Endothelial cell of umbilical vein (primary cell): ENCODE measurements at regions not wholly inside any gene's neighbourhood (a gene's known extent, or its start where the extent isn't known, plus 50 kb on each side); places are given as distances from the start of the nearest gene placed in this dataset.

ENCODE experiments used
- BruUV-seq: library from RNA; stranded (reverse); fragments of 400-500 nt; replicated peaks from 2 replicates; lab custom pipeline; 2021; lab: Mats Ljungman, UMichigan
- CTCF ChIA-PET: fragments of 300-600, 350-600 bp; sonication (Branson Sonifier 250); formaldehyde crosslinking; loops from one replicate; lab custom pipeline; 2021; ENCODE audit warnings: antibody characterized with exemption, inconsistent platforms; lab: Charles Lee
- POLR2A ChIA-PET: fragments of 300-600, 350-600 bp; sonication (Branson Sonifier 250); formaldehyde crosslinking; loops from one replicate; lab custom pipeline; 2021; ENCODE audit warnings: antibody characterized with exemption, inconsistent platforms; lab: Charles Lee
- DNase-seq: peaks from one replicate; pipeline ENCODE4 v3.0.0-alpha.2; 2011; ENCODE audit warnings: low read depth, low spot score
- FAIRE-seq: peaks from 2 replicates; lab custom pipeline; 2011; peaks lifted over from hg19 to GRCh38; lab: Jason Lieb, UNC
- H2AFZ ChIP-seq: 2 replicates; pipeline ENCODE4 v1.6.0; 2012; ENCODE audit warnings: low read depth, low read length, control low read depth, inconsistent platforms
- H3K27ac ChIP-seq: 2 replicates; pipeline ENCODE4 v1.5.1; 2011; ENCODE audit warnings: low read depth, mild to moderate bottlenecking, control low read depth, low read length, moderate library complexity; ENCODE audit not compliant: insufficient read depth
- H3K27me3 ChIP-seq, 2 experiments: 2 replicates each; pipeline versions ENCODE4 v1.6.0 to v1.6.1; 2011; ENCODE audit warnings: low read length in 2 of 2, mixed read lengths in 1 of 2; ENCODE audit not compliant: control insufficient read depth in 2 of 2, insufficient read depth in 2 of 2
- H3K36me3 ChIP-seq, 2 experiments: 2 replicates in 1 of 2; 3 replicates in 1 of 2; pipeline ENCODE4 v1.5.1; 2011; ENCODE audit warnings: low read length in 2 of 2, mild to moderate bottlenecking in 1 of 2, moderate library complexity in 1 of 2; ENCODE audit not compliant: control insufficient read depth in 2 of 2, insufficient read depth in 2 of 2; ENCODE audit errors: extremely low read depth in 1 of 2
- H3K4me1 ChIP-seq: 3 replicates; pipeline ENCODE4 v1.5.1; 2011; ENCODE audit warnings: mild to moderate bottlenecking, low read length; ENCODE audit not compliant: control insufficient read depth, insufficient read depth; ENCODE audit errors: extremely low read depth
- H3K4me2 ChIP-seq: 2 replicates; pipeline ENCODE4 v1.6.1; 2011; ENCODE audit warnings: low read length, control low read depth, mixed read lengths; ENCODE audit not compliant: insufficient read depth
- H3K4me3 ChIP-seq, 3 experiments: fragments of 200-600 bp in 1 of 3; sonication (generic), shearing (Covaris generic) in 1 of 3; replicated peaks in 1 of 3; 2 replicates each; pipeline ENCODE4 v1.5.1; 2011 to 2016; ENCODE audit warnings: control low read depth in 3 of 3, low read length in 3 of 3, mild to moderate bottlenecking in 2 of 3, inconsistent platforms in 1 of 3, low read depth in 1 of 3, moderate library complexity in 1 of 3; ENCODE audit not compliant: insufficient read depth in 1 of 3
- H3K79me2 ChIP-seq: 2 replicates; pipeline ENCODE4 v1.6.0; 2012; ENCODE audit warnings: low read length, inconsistent platforms; ENCODE audit not compliant: control insufficient read depth, insufficient read depth
- H3K9ac ChIP-seq: replicated peaks from 2 replicates; pipeline ENCODE3; 2011; ENCODE audit warnings: low read length, control low read depth; ENCODE audit not compliant: insufficient read depth; ENCODE audit errors: extremely low read depth
- H3K9me1 ChIP-seq: replicated peaks from 3 replicates; pipeline ENCODE4 v1.6.0; 2011; ENCODE audit warnings: mild to moderate bottlenecking, low read length; ENCODE audit not compliant: control insufficient read depth, insufficient read depth; ENCODE audit errors: extremely low read depth
- H3K9me3 ChIP-seq: replicated peaks from 2 replicates; pipeline ENCODE4 v1.5.1; 2012; ENCODE audit warnings: low read length, inconsistent platforms; ENCODE audit not compliant: control insufficient read depth, insufficient read depth
- H4K20me1 ChIP-seq: replicated peaks from 2 replicates; pipeline ENCODE3; 2011; ENCODE audit warnings: mild to moderate bottlenecking, low read length; ENCODE audit not compliant: control insufficient read depth, insufficient read depth; ENCODE audit errors: extremely low read depth
- EZH2 ChIP-seq: IDR thresholded peaks from 2 replicates; pipeline ENCODE4 v1.6.1; 2012; ENCODE audit warnings: borderline replicate concordance, low read depth, mild to moderate bottlenecking, moderate library complexity, low read length, inconsistent platforms; ENCODE audit not compliant: severe bottlenecking
- FOS ChIP-seq: IDR thresholded peaks from 2 replicates; pipeline ENCODE4 v1.6.1; 2011; ENCODE audit warnings: mild to moderate bottlenecking, low read length, moderate library complexity, borderline replicate concordance; ENCODE audit not compliant: insufficient read depth
- GATA2 ChIP-seq: IDR thresholded peaks from 2 replicates; pipeline ENCODE4 v1.7.0; 2011; ENCODE audit warnings: low read depth, mild to moderate bottlenecking, moderate library complexity, mixed read lengths, low read length; ENCODE audit not compliant: insufficient read length, insufficient read depth
- JUN ChIP-seq: IDR thresholded peaks from 2 replicates; pipeline ENCODE4 v1.6.1; 2011; ENCODE audit warnings: borderline replicate concordance, low read depth; ENCODE audit not compliant: insufficient read length, insufficient read depth
- MYC ChIP-seq: IDR thresholded peaks from one replicate; pipeline ENCODE4 v1.6.1; 2011; ENCODE audit warnings: mild to moderate bottlenecking, low read depth, low read length
- POLR2A ChIP-seq: IDR thresholded peaks from 2 replicates; pipeline ENCODE4 v1.6.1; 2012; ENCODE audit warnings: low read depth, mild to moderate bottlenecking, control low read depth, low read length
- POLR2AphosphoS5 ChIP-seq: IDR thresholded peaks from 2 replicates; pipeline ENCODE4 v1.6.1; 2012; ENCODE audit warnings: low read depth, mild to moderate bottlenecking, control low read depth, low read length, moderate library complexity; ENCODE audit not compliant: insufficient read depth
- dilution Hi-C: fragments of 300-500 bp; cut with MboI; formaldehyde crosslinking; loops from one replicate; pipeline ENCODE4 v1.15.0; 2019; ENCODE audit warnings: low sequenced_read_pairs; ENCODE audit not compliant: extremely low pct_ligation_motif_present
- intact Hi-C: fragments of 100-400 bp; cut with micrococcal nuclease; formaldehyde crosslinking; loops from one replicate; pipeline ENCODE4 v1.10.0; 2022
- TF ChIP-seq, protein P1 (sequence below), 2 donors: IDR thresholded peaks; 1 replicate in 1 of 2; 2 replicates in 1 of 2; pipeline ENCODE4 v1.5.1; 2011; ENCODE audit warnings: low read length in 2 of 2, mild to moderate bottlenecking in 2 of 2, moderate library complexity in 2 of 2, control low read depth in 1 of 2, inconsistent platforms in 1 of 2, low read depth in 1 of 2; ENCODE audit not compliant: insufficient read depth in 1 of 2; ENCODE audit errors: extremely low read depth in 1 of 2
- TF ChIP-seq, protein P2 (sequence below): IDR thresholded peaks from 2 replicates; pipeline ENCODE4 v1.6.1; 2011; ENCODE audit not compliant: insufficient read depth, insufficient read length

DNA sequence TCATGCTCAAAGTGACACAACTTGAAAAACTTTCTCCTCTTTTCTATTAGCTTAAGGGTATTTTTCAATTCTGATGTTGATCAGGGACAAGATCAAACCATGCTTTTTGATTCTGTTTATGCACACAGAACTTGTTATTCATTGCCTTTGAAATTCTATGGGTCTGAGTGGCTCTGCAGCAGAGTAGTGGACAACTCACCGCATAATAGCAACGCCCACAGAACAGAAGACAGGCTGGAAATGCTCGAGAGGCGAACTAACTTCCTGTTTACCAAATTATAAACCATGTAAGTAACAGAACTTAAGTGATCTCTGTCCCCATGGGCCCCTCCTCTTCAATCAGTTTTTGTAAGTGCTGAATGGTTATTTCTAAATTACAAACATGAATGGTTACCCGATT is 131.2 kb downstream of the CBLN2 start:
- BruUV-seq, result no TSS peak
- no peak overlapping the region for H3K4me3 ChIP-seq
- no peaks in the 10 kb centered on the region for H3K4me1 ChIP-seq
- POLR2A ChIA-PET, result no interaction called here
- H3K36me3 ChIP-seq, result no peaks in the 10 kb centered on the region
- TF ChIP-seq POLR2A (no peak), GATA2 (no peak), MYC (no peak), FOS (no peak), POLR2AphosphoS5 (no peak), EZH2 (no peak), JUN (no peak)
- TF ChIP-seq, protein P1, sequence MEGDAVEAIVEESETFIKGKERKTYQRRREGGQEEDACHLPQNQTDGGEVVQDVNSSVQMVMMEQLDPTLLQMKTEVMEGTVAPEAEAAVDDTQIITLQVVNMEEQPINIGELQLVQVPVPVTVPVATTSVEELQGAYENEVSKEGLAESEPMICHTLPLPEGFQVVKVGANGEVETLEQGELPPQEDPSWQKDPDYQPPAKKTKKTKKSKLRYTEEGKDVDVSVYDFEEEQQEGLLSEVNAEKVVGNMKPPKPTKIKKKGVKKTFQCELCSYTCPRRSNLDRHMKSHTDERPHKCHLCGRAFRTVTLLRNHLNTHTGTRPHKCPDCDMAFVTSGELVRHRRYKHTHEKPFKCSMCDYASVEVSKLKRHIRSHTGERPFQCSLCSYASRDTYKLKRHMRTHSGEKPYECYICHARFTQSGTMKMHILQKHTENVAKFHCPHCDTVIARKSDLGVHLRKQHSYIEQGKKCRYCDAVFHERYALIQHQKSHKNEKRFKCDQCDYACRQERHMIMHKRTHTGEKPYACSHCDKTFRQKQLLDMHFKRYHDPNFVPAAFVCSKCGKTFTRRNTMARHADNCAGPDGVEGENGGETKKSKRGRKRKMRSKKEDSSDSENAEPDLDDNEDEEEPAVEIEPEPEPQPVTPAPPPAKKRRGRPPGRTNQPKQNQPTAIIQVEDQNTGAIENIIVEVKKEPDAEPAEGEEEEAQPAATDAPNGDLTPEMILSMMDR (IDR thresholded peaks at IDR 0.05; ENCODE audit: extremely low read depth in 1 of 2, insufficient read depth in 1 of 2, low read depth in 1 of 2, low read length in 2 of 2), result no peak
- TF ChIP-seq, protein P2, sequence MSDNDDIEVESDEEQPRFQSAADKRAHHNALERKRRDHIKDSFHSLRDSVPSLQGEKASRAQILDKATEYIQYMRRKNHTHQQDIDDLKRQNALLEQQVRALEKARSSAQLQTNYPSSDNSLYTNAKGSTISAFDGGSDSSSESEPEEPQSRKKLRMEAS, result no peak
- no peak overlapping the region for H3K9ac ChIP-seq
- no peak for DNase-seq
- intact Hi-C loops, result no loop called here
- FAIRE-seq, result no peak
- no peaks in the 10 kb centered on the region for H3K79me2 ChIP-seq
- H4K20me1 ChIP-seq, result no peaks in the 10 kb centered on the region
- H3K4me2 ChIP-seq, result no peak overlapping the region
- H3K27me3 ChIP-seq, result no peaks in the 10 kb centered on the region
- H3K9me3 ChIP-seq, result no peaks in the 10 kb centered on the region
- no peak overlapping the region for H3K27ac ChIP-seq
- no peaks in the 10 kb centered on the region for H3K9me1 ChIP-seq
- dilution Hi-C loops, result no loop called here
- CTCF ChIA-PET, result no interaction called here
- H2AFZ ChIP-seq, result no peak overlapping the region
